ENCODE measurements at regions not wholly inside any gene's neighbourhood (a gene's known extent, or its start where the extent isn't known, plus 50 kb on each side); places are given as distances from the start of the nearest gene placed in this dataset.

GRCh38 chr17:34098699-34099098 is 156.4 kb upstream of the CCL2 start:
- no peak for TF ChIP-seq POLR2AphosphoS5 (IDR thresholded peaks at IDR 0.05)
- TF ChIP-seq, protein P1, sequence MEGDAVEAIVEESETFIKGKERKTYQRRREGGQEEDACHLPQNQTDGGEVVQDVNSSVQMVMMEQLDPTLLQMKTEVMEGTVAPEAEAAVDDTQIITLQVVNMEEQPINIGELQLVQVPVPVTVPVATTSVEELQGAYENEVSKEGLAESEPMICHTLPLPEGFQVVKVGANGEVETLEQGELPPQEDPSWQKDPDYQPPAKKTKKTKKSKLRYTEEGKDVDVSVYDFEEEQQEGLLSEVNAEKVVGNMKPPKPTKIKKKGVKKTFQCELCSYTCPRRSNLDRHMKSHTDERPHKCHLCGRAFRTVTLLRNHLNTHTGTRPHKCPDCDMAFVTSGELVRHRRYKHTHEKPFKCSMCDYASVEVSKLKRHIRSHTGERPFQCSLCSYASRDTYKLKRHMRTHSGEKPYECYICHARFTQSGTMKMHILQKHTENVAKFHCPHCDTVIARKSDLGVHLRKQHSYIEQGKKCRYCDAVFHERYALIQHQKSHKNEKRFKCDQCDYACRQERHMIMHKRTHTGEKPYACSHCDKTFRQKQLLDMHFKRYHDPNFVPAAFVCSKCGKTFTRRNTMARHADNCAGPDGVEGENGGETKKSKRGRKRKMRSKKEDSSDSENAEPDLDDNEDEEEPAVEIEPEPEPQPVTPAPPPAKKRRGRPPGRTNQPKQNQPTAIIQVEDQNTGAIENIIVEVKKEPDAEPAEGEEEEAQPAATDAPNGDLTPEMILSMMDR (IDR thresholded peaks at IDR 0.05) = no peak
